ENCODE measurements at regions not wholly inside any gene's neighbourhood (a gene's known extent, or its start where the extent isn't known, plus 50 kb on each side); places are given as distances from the start of the nearest gene placed in this dataset.

DNA sequence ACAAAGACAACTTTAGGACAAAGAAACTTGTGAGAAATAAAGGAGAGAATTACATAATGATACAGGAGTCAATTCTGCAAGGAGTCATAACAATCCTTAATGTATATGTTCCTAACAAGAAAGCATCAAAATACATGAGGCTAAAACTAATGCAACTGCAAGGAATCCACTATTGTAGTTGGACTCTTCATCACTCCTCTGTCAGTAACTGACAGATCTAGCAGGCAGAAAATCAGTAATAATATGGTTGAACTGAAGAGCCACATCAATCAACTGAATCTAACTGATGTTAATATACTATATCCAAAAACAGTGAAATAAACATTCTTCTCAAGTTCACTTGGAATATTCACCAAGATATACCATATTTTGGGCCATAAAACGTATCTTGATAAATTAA lies 1806.4 kb upstream of the CELF4 start:
- no peak for TF ChIP-seq MYC (IDR thresholded peaks at IDR 0.05; ENCODE audit: low read depth, low read length)
- TF ChIP-seq, protein P1, sequence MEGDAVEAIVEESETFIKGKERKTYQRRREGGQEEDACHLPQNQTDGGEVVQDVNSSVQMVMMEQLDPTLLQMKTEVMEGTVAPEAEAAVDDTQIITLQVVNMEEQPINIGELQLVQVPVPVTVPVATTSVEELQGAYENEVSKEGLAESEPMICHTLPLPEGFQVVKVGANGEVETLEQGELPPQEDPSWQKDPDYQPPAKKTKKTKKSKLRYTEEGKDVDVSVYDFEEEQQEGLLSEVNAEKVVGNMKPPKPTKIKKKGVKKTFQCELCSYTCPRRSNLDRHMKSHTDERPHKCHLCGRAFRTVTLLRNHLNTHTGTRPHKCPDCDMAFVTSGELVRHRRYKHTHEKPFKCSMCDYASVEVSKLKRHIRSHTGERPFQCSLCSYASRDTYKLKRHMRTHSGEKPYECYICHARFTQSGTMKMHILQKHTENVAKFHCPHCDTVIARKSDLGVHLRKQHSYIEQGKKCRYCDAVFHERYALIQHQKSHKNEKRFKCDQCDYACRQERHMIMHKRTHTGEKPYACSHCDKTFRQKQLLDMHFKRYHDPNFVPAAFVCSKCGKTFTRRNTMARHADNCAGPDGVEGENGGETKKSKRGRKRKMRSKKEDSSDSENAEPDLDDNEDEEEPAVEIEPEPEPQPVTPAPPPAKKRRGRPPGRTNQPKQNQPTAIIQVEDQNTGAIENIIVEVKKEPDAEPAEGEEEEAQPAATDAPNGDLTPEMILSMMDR (IDR thresholded peaks at IDR 0.05; ENCODE audit: low read depth, low read length), result no peak
- TF ChIP-seq POLR2A (IDR thresholded peaks at IDR 0.05; ENCODE audit: extremely low read depth, insufficient read length), result no peak
- TF ChIP-seq, protein P2, sequence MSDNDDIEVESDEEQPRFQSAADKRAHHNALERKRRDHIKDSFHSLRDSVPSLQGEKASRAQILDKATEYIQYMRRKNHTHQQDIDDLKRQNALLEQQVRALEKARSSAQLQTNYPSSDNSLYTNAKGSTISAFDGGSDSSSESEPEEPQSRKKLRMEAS (IDR thresholded peaks at IDR 0.05; ENCODE audit: low read depth, low read length), result no peak
- H3K4me3 ChIP-seq (ENCODE audit: low read depth, low read length), result no peak overlapping the region
- DNase-seq (ENCODE audit: low read depth), result no peak

DNA sequence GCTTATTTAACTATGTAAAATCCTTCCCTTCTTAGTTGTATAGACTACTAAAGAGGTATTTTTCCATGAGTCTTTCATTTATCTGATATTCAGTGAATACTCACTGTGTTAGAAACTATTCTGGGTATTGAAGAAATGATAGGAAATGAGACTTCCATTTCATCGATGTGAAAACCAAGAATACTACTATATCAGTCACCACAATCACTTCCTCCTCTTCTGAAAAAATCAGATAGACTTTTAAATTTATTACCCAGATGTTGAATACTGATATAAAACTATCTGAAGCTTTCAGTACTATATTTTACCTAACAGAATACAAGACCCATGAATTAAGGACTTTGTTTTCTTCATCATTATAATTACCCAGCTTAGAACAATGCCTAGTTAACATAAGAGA lies 1801.1 kb upstream of the CELF4 start:
- H3K4me3 ChIP-seq (ENCODE audit: low read depth, low read length), result no peak overlapping the region
- TF ChIP-seq POLR2A (IDR thresholded peaks at IDR 0.05; ENCODE audit: extremely low read depth, insufficient read length) (no peak), MYC (IDR thresholded peaks at IDR 0.05; ENCODE audit: low read depth, low read length) (no peak)
- TF ChIP-seq, protein P1 (IDR thresholded peaks at IDR 0.05; ENCODE audit: low read depth, low read length), result no peak
- TF ChIP-seq, protein P2 (IDR thresholded peaks at IDR 0.05; ENCODE audit: low read depth, low read length), result no peak
- DNase-seq (ENCODE audit: low read depth), result no peak

DNA sequence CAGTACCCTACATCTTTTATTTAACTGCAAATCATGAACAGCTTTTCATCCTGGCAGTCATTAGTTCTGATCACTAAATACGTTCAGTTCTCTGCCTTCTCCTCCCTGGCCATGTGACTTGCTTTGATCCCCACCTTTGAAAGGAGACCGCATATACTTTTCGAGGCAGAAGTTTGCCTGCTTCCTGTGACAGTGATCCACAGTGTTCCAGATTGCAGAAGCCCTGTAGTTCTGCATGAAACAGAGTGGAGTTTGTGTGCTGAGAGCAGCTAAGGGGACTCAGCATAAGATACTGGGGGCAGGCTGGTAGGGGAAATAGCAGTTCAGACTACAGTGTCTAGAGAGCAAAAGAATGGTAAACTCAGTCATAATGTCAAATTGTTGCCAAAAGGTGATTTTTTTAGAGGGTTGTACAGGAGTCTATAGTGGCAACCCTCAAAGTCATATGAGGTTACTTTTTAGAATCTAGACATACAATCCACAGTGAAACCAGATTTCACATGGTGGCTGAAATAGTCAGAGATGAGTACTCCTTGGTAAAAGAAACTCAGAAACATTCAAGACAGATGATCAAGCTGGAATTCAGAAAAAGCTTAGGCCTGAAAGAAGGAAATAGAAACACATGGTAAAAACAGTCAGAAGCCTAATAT lies 1800.4 kb upstream of the CELF4 start:
- H3K4me3 ChIP-seq (ENCODE audit: low read depth, low read length), result no peak overlapping the region
- no peak for DNase-seq (ENCODE audit: low read depth)
- TF ChIP-seq, protein P1 (IDR thresholded peaks at IDR 0.05; ENCODE audit: low read depth, low read length), result no peak
- no peak for TF ChIP-seq POLR2A (IDR thresholded peaks at IDR 0.05; ENCODE audit: extremely low read depth, insufficient read length)
- no peak for TF ChIP-seq MYC (IDR thresholded peaks at IDR 0.05; ENCODE audit: low read depth, low read length)
- TF ChIP-seq, protein P2 (IDR thresholded peaks at IDR 0.05; ENCODE audit: low read depth, low read length), result no peak

DNA sequence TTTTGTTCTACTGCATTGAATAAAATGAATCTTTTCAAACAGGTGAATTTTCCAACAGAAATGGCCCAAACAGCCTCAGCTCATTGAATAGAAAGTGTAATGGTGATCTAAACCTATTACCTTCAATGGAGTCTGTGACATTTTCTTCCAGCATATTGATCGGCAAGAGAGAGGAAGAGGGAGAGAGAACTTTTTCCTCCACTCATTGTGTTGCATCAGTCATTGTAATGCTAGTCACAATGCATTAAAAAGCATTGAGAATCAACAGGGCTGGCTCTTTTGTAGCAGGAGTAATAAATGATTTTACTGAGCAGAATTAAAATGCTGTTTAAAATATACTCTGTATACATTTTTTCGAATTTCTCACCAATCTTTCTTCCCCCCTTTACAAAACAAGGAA lies 1794.5 kb upstream of the CELF4 start:
- no peak for TF ChIP-seq MYC (IDR thresholded peaks at IDR 0.05; ENCODE audit: low read depth, low read length)
- no peak for DNase-seq (ENCODE audit: low read depth)

DNA sequence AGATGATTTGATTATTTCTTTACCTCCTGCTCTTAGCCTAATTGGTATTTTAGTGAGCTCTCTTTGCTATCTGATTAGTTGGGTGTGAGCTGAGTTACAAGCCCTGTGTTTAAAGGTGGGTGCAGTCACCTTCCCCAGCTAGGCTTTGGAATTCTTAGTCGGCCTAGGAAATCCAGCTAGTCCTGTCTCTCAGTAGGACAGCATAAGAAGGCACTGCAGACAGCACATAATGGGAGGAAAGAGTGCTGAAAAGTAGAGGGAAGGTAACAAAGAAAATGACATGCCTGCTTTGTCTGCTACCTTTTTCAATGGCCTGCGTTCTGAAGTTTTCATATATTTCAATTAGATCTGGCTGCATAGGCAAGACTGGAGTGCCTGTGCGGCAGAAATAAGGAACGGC lies 1794.0 kb upstream of the CELF4 start:
- TF ChIP-seq POLR2A (IDR thresholded peaks at IDR 0.05; ENCODE audit: extremely low read depth, insufficient read length) (no peak), MYC (IDR thresholded peaks at IDR 0.05; ENCODE audit: low read depth, low read length) (no peak)
- TF ChIP-seq, protein P1 (IDR thresholded peaks at IDR 0.05; ENCODE audit: low read depth, low read length), result no peak
- TF ChIP-seq, protein P2 (IDR thresholded peaks at IDR 0.05; ENCODE audit: low read depth, low read length), result no peak

More for the DNA sequence above, 1794.5 kb upstream of the CELF4 start:
- H3K4me3 ChIP-seq (ENCODE audit: low read depth, low read length), result no peak overlapping the region

DNA sequence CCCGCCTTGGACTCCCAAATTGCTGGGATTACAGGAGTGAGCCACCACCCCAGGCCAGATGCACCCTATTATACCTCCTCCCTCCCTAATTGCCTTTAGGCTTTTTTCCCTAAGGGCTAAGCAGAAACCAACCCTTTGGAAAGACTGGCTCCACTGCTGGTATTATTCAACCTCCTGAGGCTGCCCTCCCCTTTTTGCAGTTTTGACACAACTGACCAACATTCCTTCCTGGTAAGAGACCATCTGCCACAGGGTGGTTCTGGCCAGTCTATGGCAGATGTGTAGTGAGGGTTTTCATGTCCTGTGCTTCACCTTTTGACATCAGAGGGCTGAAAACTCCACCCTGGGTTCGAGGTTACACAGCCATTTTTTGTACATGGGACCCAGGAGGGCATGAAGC lies 1785.3 kb upstream of the CELF4 start:
- H3K4me3 ChIP-seq (ENCODE audit: low read depth, low read length), result no peak overlapping the region
- no peak for TF ChIP-seq POLR2A (IDR thresholded peaks at IDR 0.05; ENCODE audit: extremely low read depth, insufficient read length)
- TF ChIP-seq, protein P2 (IDR thresholded peaks at IDR 0.05; ENCODE audit: low read depth, low read length), result no peak
- no peak for DNase-seq (ENCODE audit: low read depth)

More for the DNA sequence above, 1794.0 kb upstream of the CELF4 start:
- no peak overlapping the region for H3K4me3 ChIP-seq (ENCODE audit: low read depth, low read length)
- DNase-seq (ENCODE audit: low read depth), result no peak

DNA sequence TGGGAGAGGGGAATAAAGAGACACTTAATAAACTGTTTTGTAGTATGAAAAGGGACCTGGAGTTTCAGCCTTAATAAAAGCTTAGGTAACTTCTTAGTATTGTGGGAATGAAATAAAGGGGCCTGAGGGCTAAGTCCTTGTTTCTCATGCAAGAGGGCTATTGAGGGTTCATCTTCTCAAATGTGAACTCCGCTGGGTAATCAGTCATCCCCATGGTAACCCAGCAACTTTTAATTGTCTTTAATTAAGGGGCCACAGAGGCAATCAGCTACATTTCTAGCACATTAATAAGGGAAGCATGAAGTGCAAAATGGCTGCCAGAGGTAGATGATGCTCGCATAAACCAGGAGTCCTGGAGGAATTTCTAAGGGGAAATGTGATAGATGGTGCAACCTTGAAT lies 1784.2 kb upstream of the CELF4 start:
- DNase-seq (ENCODE audit: low read depth), result no peak
- no peak overlapping the region for H3K4me3 ChIP-seq (ENCODE audit: low read depth, low read length)
- TF ChIP-seq, protein P1 (IDR thresholded peaks at IDR 0.05; ENCODE audit: low read depth, low read length), result no peak
- TF ChIP-seq, protein P2 (IDR thresholded peaks at IDR 0.05; ENCODE audit: low read depth, low read length), result no peak
- no peak for TF ChIP-seq MYC (IDR thresholded peaks at IDR 0.05; ENCODE audit: low read depth, low read length)
- no peak for TF ChIP-seq POLR2A (IDR thresholded peaks at IDR 0.05; ENCODE audit: extremely low read depth, insufficient read length)
